H7 (cell line): ENCODE measurements at regions not wholly inside any gene's neighbourhood (a gene's known extent, or its start where the extent isn't known, plus 50 kb on each side); places are given as distances from the start of the nearest gene placed in this dataset.

Experiments used
- DNase-seq: peaks from one replicate; pipeline ENCODE4 v3.0.0; 2012
- H3K27me3 ChIP-seq: 2 replicates; pipeline ENCODE4 v1.6.0; 2011; ENCODE audit warnings: mild to moderate bottlenecking, low read length; ENCODE audit not compliant: control insufficient read depth, insufficient read depth
- H3K36me3 ChIP-seq: replicated peaks from 2 replicates; pipeline ENCODE4 v1.5.1; 2011; ENCODE audit warnings: low read length; ENCODE audit not compliant: control insufficient read depth, insufficient read depth
- H3K4me3 ChIP-seq: 2 replicates; pipeline ENCODE4 v1.5.1; 2011; ENCODE audit warnings: low read depth, mild to moderate bottlenecking, control low read depth, low read length, moderate library complexity; ENCODE audit not compliant: insufficient read depth

GRCh38 chr11:95302211-95302610, 71.2 kb upstream of the SESN3 start:
- H3K36me3 ChIP-seq = no peaks in the 10 kb centered on the region
- no peaks in the 10 kb centered on the region for H3K27me3 ChIP-seq

GRCh38 chr11:95301474-95301873, 70.5 kb upstream of the SESN3 start:
- no peak for DNase-seq
- Histone ChIP-seq H3K36me3 (no peaks in the 10 kb centered on the region), H3K4me3 (no peak overlapping the region), H3K27me3 (no peaks in the 10 kb centered on the region)

More at GRCh38 chr11:95302211-95302610, 71.2 kb upstream of the SESN3 start:
- DNase-seq = no peak
- H3K4me3 ChIP-seq = no peak overlapping the region

GRCh38 chr11:95299078-95299679, 68.2 kb upstream of the SESN3 start:
- Histone ChIP-seq H3K36me3 (no peaks in the 10 kb centered on the region), H3K27me3 (no peaks in the 10 kb centered on the region), H3K4me3 (no peak overlapping the region)
- DNase-seq = no peak

- Histone ChIP-seq H3K27me3 (no peaks in the 10 kb centered on the region), H3K36me3 (no peaks in the 10 kb centered on the region), H3K4me3 (no peak overlapping the region)
- no peak for DNase-seq
Measured at GRCh38 chr11:95297680-95298452, 66.9 kb upstream of the SESN3 start.

GRCh38 chr11:95296621-95297025, 65.6 kb upstream of the SESN3 start:
- H3K27me3 ChIP-seq = no peaks in the 10 kb centered on the region
- no peaks in the 10 kb centered on the region for H3K36me3 ChIP-seq
- H3K4me3 ChIP-seq = no peak overlapping the region
- no peak for DNase-seq

GRCh38 chr11:95296165-95296564, 65.2 kb upstream of the SESN3 start:
- Histone ChIP-seq H3K4me3 (no peak overlapping the region), H3K36me3 (no peaks in the 10 kb centered on the region), H3K27me3 (no peaks in the 10 kb centered on the region)
- DNase-seq = no peak

GRCh38 chr11:95295382-95296149, 64.6 kb upstream of the SESN3 start:
- H3K36me3 ChIP-seq = no peaks in the 10 kb centered on the region
- no peak overlapping the region for H3K4me3 ChIP-seq
- no peak for DNase-seq
- H3K27me3 ChIP-seq = no peaks in the 10 kb centered on the region

GRCh38 chr11:95294701-95295100, 63.7 kb upstream of the SESN3 start:
- H3K36me3 ChIP-seq = no peaks in the 10 kb centered on the region
- H3K27me3 ChIP-seq = no peaks in the 10 kb centered on the region
- no peak for DNase-seq
- H3K4me3 ChIP-seq = no peak overlapping the region

- Histone ChIP-seq H3K27me3 (no peaks in the 10 kb centered on the region), H3K36me3 (no peaks in the 10 kb centered on the region), H3K4me3 (no peak overlapping the region)
- DNase-seq = no peak
Measured at GRCh38 chr11:95293116-95293515, 62.1 kb upstream of the SESN3 start.

GRCh38 chr11:95291946-95292345, 60.9 kb upstream of the SESN3 start:
- no peak overlapping the region for H3K4me3 ChIP-seq
- no peaks in the 10 kb centered on the region for H3K36me3 ChIP-seq
- DNase-seq = no peak
- H3K27me3 ChIP-seq = no peaks in the 10 kb centered on the region

- H3K36me3 ChIP-seq = no peaks in the 10 kb centered on the region
- no peak overlapping the region for H3K4me3 ChIP-seq
- DNase-seq = no peak
- no peaks in the 10 kb centered on the region for H3K27me3 ChIP-seq
Measured at GRCh38 chr11:95289378-95290101, 58.5 kb upstream of the SESN3 start.

GRCh38 chr11:95284057-95285052, 53.4 kb upstream of the SESN3 start:
- Histone ChIP-seq H3K27me3 (no peaks in the 10 kb centered on the region), H3K4me3 (no peak overlapping the region), H3K36me3 (no peaks in the 10 kb centered on the region)
- DNase-seq = no peak

GRCh38 chr11:95283650-95284049, 52.6 kb upstream of the SESN3 start:
- Histone ChIP-seq H3K27me3 (no peaks in the 10 kb centered on the region), H3K36me3 (no peaks in the 10 kb centered on the region), H3K4me3 (no peak overlapping the region)
- DNase-seq = no peak
